WTC11 (cell line): ENCODE measurements at regions not wholly inside any gene's neighbourhood (a gene's known extent, or its start where the extent isn't known, plus 50 kb on each side); places are given as distances from the start of the nearest gene placed in this dataset.
"Not testable (repeated sequence)": the region's sequence is repeated elsewhere in the genome, so short reads cannot be mapped to it uniquely, and the experiment has no call there.

Experiments used
- ATAC-seq: fragments of 200-7000 bp; cut with Tn5 transposase; 2 replicates; pipeline ENCODE4 v1.10.0; 2021; ENCODE audit warnings: mild to moderate bottlenecking, moderate library complexity
- CTCF ChIA-PET: fragments of 300-600 bp; sonication (Branson Sonifier 250); formaldehyde crosslinking; loops from one replicate; lab custom pipeline; 2021; ENCODE audit warnings: antibody characterized with exemption; lab: Charles Lee
- POLR2A ChIA-PET: fragments of 350-600 bp; sonication (Branson Sonifier 250); formaldehyde crosslinking; loops from one replicate; lab custom pipeline; 2021; ENCODE audit warnings: antibody characterized with exemption; lab: Charles Lee
- DNase-seq: peaks from one replicate; pipeline ENCODE4 v3.0.0; 2021; ENCODE audit warnings: low spot score
- H3K27ac Mint-ChIP-seq: 2 replicates; pipeline ENCODE4 v1.8.0; 2021; ENCODE audit warnings: mixed read lengths
- H3K27me3 Mint-ChIP-seq: 2 replicates; pipeline ENCODE4 v1.8.0; 2021; ENCODE audit warnings: low read depth, mild to moderate bottlenecking, moderate library complexity, mixed read lengths
- H3K36me3 Mint-ChIP-seq: 2 replicates; pipeline ENCODE4 v1.8.0; 2021; ENCODE audit warnings: mixed read lengths
- H3K4me1 Mint-ChIP-seq: 2 replicates; pipeline ENCODE4 v1.8.0; 2022; ENCODE audit warnings: mixed read lengths
- H3K4me3 Mint-ChIP-seq: 2 replicates; pipeline ENCODE4 v1.8.0; 2021; ENCODE audit warnings: mild to moderate bottlenecking, moderate library complexity, mixed read lengths
- H3K9me3 Mint-ChIP-seq: 2 replicates; pipeline ENCODE4 v1.8.0; 2021; ENCODE audit warnings: mixed read lengths
- CTCF ChIP-seq: fragments of 200-600 bp; IDR thresholded peaks from 2 replicates; pipeline ENCODE4 v1.8.0; 2022; ENCODE audit warnings: antibody characterized with exemption
- E2F4 ChIP-seq: sonication (generic); formaldehyde crosslinking; IDR thresholded peaks from 2 replicates; pipeline ENCODE4 v1.8.1; 2022; ENCODE audit warnings: low read depth, mild to moderate bottlenecking, moderate library complexity, missing genetic modification reagents, borderline replicate concordance
- MYBL2 ChIP-seq: sonication (generic); formaldehyde crosslinking; IDR thresholded peaks from 2 replicates; pipeline ENCODE4 v1.8.1; 2023; ENCODE audit warnings: mild to moderate bottlenecking, moderate library complexity, missing genetic modification reagents
- NFYB ChIP-seq: sonication (generic); formaldehyde crosslinking; conservative IDR thresholded peaks from 2 replicates; pipeline ENCODE4 v1.8.0; 2022; ENCODE audit warnings: low read depth, missing genetic modification reagents
- ZNF263 ChIP-seq: sonication (generic); formaldehyde crosslinking; IDR thresholded peaks from 2 replicates; pipeline ENCODE4 v1.8.1; 2022; ENCODE audit warnings: low read depth, mild to moderate bottlenecking, moderate library complexity, missing genetic modification reagents
- ZNF281 ChIP-seq: sonication (generic); formaldehyde crosslinking; IDR thresholded peaks from 2 replicates; pipeline ENCODE4 v1.8.0; 2023; ENCODE audit warnings: mild to moderate bottlenecking, missing genetic modification reagents
- ZNF532 ChIP-seq: fragments of 250-450 bp; sonication (Bioruptor Pico); IDR thresholded peaks from 2 replicates; pipeline ENCODE4 v1.9.0; 2021; ENCODE audit warnings: mild to moderate bottlenecking, borderline replicate concordance

- TF ChIP-seq E2F4 (CRISPR knock-in tag) (no peak), NFYB (no peak), ZNF281 (CRISPR knock-in tag) (no peak)
- TF ChIP-seq, all 79 proteins: peak for 0
These were observed 197.3 kb upstream of the ZNF618 start (continued) for GRCh38 chr9:113678859-113679256.

GRCh38 chr9:113682297-113682771, 193.8 kb upstream of the ZNF618 start:
- ATAC-seq (peak; percentile 59), DNase-seq (peak; percentile 87)
- TF ChIP-seq CTCF, result peak; percentile 87
- TF ChIP-seq ZNF532 (CRISPR knock-in tag), result no peak
- H3K9me3 Mint-ChIP-seq, result no peaks in the 10 kb centered on the region
- POLR2A ChIA-PET, result no interaction called here
- peaks cover 7% of the 10 kb centered on the region for H3K4me1 Mint-ChIP-seq
- no peaks in the 10 kb centered on the region for H3K36me3 Mint-ChIP-seq
- no peak overlapping the region for H3K4me3 Mint-ChIP-seq
- H3K27me3 Mint-ChIP-seq, result peaks cover 38% of the 10 kb centered on the region
- CTCF ChIA-PET, result interaction anchor here (0.6 to 2.7 kb wide), 16 partner anchors 11 to 609 kb away, joined by 3 to 11 read pairs (median 4); no protein-coding TSS in a partner anchor
- no peak overlapping the region; the same call in 1 of the 2 replicates for H3K27ac Mint-ChIP-seq

GRCh38 chr9:113685636-113686035, 190.5 kb upstream of the ZNF618 start:
- H3K4me3 Mint-ChIP-seq, DNase-seq, POLR2A ChIA-PET, CTCF ChIA-PET, ATAC-seq, H3K36me3 Mint-ChIP-seq, H3K9me3 Mint-ChIP-seq, H3K27ac Mint-ChIP-seq: not testable (repeated sequence)
- Mint-ChIP-seq H3K4me1 (peaks cover 14% of the 10 kb centered on the region), H3K27me3 (peaks cover 71% of the 10 kb centered on the region)

- Mint-ChIP-seq H3K4me3 (peak overlapping the region; percentile 69), H3K36me3 (no peaks in the 10 kb centered on the region), H3K9me3 (no peaks in the 10 kb centered on the region), H3K4me1 (peaks cover 12% of the 10 kb centered on the region), H3K27ac (no peak overlapping the region), H3K27me3 (peaks cover 80% of the 10 kb centered on the region)
- DNase-seq (no peak), ATAC-seq (no peak)
- ChIA-PET POLR2A (no interaction called here), CTCF (no interaction called here)
- peak; percentile 91 for TF ChIP-seq ZNF263 (CRISPR knock-in tag)
- no peak for TF ChIP-seq MYBL2
These were observed 188.9 kb upstream of the ZNF618 start for GRCh38 chr9:113687107-113687679.
